H1 (cell line): ENCODE measurements at regions not wholly inside any gene's neighbourhood (a gene's known extent, or its start where the extent isn't known, plus 50 kb on each side); places are given as distances from the start of the nearest gene placed in this dataset.

ENCODE experiments used
- CTCF ChIA-PET: fragments of 300-600 bp; sonication (Branson Sonifier 250); formaldehyde crosslinking; loops from one replicate; lab custom pipeline; 2021; ENCODE audit not compliant: partially characterized antibody; lab: Charles Lee
- POLR2A ChIA-PET: fragments of 300-600 bp; sonication (Branson Sonifier 250); formaldehyde crosslinking; loops from one replicate; lab custom pipeline; 2021; ENCODE audit warnings: inconsistent platforms; ENCODE audit not compliant: partially characterized antibody; lab: Charles Lee
- DNase-seq, 2 experiments: peaks; one replicate each; pipeline versions ENCODE4 v3.0.0 to v3.0.0-alpha.2; 2010 to 2022; ENCODE audit warnings: low spot score in 2 of 2, low read depth in 1 of 2, mixed read lengths in 1 of 2
- FAIRE-seq: peaks from 2 replicates; lab custom pipeline; 2011; peaks lifted over from hg19 to GRCh38; lab: Jason Lieb, UNC
- H2AFZ ChIP-seq: 2 replicates; pipeline ENCODE4 v1.8.1; 2012; ENCODE audit warnings: low read length, inconsistent platforms
- H2AK5ac ChIP-seq: 2 replicates; pipeline ENCODE4 v1.6.1; 2013; ENCODE audit warnings: low read depth, low read length
- H2BK120ac ChIP-seq: replicated peaks from 2 replicates; pipeline ENCODE3; 2013; ENCODE audit warnings: low read depth, low read length, inconsistent platforms
- H2BK12ac ChIP-seq: 2 replicates; pipeline ENCODE4 v1.6.1; 2013; ENCODE audit warnings: low read depth, low read length
- H2BK15ac ChIP-seq: 2 replicates; pipeline ENCODE4 v1.6.1; 2013; ENCODE audit warnings: low read length
- H2BK20ac ChIP-seq: 2 replicates; pipeline ENCODE4 v1.6.1; 2013; ENCODE audit warnings: low read length
- H2BK5ac ChIP-seq: 2 replicates; pipeline ENCODE4 v1.6.1; 2013; ENCODE audit warnings: low read depth, low read length
- H3K14ac ChIP-seq: 2 replicates; pipeline ENCODE4 v1.6.1; 2013; ENCODE audit warnings: inconsistent platforms; ENCODE audit not compliant: insufficient read length
- H3K18ac ChIP-seq: 2 replicates; pipeline ENCODE4 v1.6.1; 2013; ENCODE audit warnings: low read length; ENCODE audit errors: extremely low read depth
- H3K23ac ChIP-seq: 2 replicates; pipeline ENCODE4 v1.6.1; 2013; ENCODE audit warnings: inconsistent platforms; ENCODE audit not compliant: insufficient read length
- H3K23me2 ChIP-seq: 2 replicates; pipeline ENCODE4 v1.6.1; 2013; ENCODE audit warnings: low read depth, low read length
- H3K27ac ChIP-seq: 2 replicates; pipeline ENCODE4 v1.6.1; 2011; ENCODE audit warnings: low read depth, low read length, inconsistent platforms
- H3K27me3 ChIP-seq, 4 experiments: replicated peaks in 1 of 4; 1 replicate in 1 of 4; 2 replicates in 3 of 4; pipeline versions ENCODE4 v1.6.1 to v1.8.1; 2011 to 2013; ENCODE audit warnings: low read length in 3 of 4, mild to moderate bottlenecking in 3 of 4, inconsistent platforms in 2 of 4, mixed read lengths in 2 of 4, moderate library complexity in 1 of 4; ENCODE audit not compliant: control insufficient read depth in 3 of 4, insufficient read depth in 3 of 4; ENCODE audit errors: extremely low read depth in 1 of 4
- H3K36me3 ChIP-seq, 4 experiments: 2 replicates each; pipeline versions ENCODE4 v1.6.1 to v1.8.1; 2011 to 2013; ENCODE audit warnings: mild to moderate bottlenecking in 4 of 4, low read length in 3 of 4, moderate library complexity in 2 of 4, control low read depth in 1 of 4, inconsistent platforms in 1 of 4; ENCODE audit not compliant: insufficient read depth in 4 of 4, control insufficient read depth in 2 of 4
- H3K4ac ChIP-seq: replicated peaks from 2 replicates; pipeline ENCODE3; 2013; ENCODE audit warnings: low read length, low read depth, mixed read lengths, inconsistent platforms; ENCODE audit not compliant: insufficient read length
- H3K4me1 ChIP-seq, 4 experiments: replicated peaks in 1 of 4; 1 replicate in 1 of 4; 2 replicates in 3 of 4; pipeline versions ENCODE4 v1.6.1 to v1.8.1; 2011 to 2013; ENCODE audit warnings: low read length in 3 of 4, inconsistent platforms in 2 of 4, mixed read lengths in 1 of 4; ENCODE audit not compliant: insufficient read depth in 4 of 4, control insufficient read depth in 3 of 4
- H3K4me2 ChIP-seq, 2 experiments: 2 replicates each; pipeline versions ENCODE4 v1.6.1 to v1.8.1; 2011 to 2013; ENCODE audit warnings: low read depth in 2 of 2, low read length in 2 of 2, control low read depth in 1 of 2, inconsistent platforms in 1 of 2, mild to moderate bottlenecking in 1 of 2; ENCODE audit not compliant: insufficient read depth in 1 of 2
- H3K4me3 ChIP-seq, 4 experiments: fragments of 200-600, 300-600 bp in 1 of 4; sonication (generic), shearing (Covaris generic), sonication (Bioruptor Twin) in 1 of 4; 2 replicates each; pipeline versions ENCODE4 v1.5.1 to v1.8.1; 2011 to 2016; ENCODE audit warnings: low read length in 4 of 4, low read depth in 3 of 4, control low read depth in 2 of 4, inconsistent platforms in 2 of 4, mild to moderate bottlenecking in 2 of 4, mixed read lengths in 1 of 4, moderate library complexity in 1 of 4; ENCODE audit not compliant: insufficient read depth in 2 of 4; ENCODE audit errors: extremely low read depth in 1 of 4
- H3K56ac ChIP-seq: replicated peaks from 2 replicates; pipeline ENCODE3; 2013; ENCODE audit warnings: low read depth, mild to moderate bottlenecking, mixed read lengths, low read length, inconsistent platforms; ENCODE audit not compliant: insufficient read length
- H3K79me1 ChIP-seq: 2 replicates; pipeline ENCODE4 v1.6.1; 2013; ENCODE audit warnings: low read depth, low read length, control low read depth
- H3K79me2 ChIP-seq, 2 experiments: 2 replicates each; pipeline versions ENCODE4 v1.6.1 to v1.8.1; 2012 to 2013; ENCODE audit warnings: low read length in 2 of 2, mild to moderate bottlenecking in 2 of 2, inconsistent platforms in 1 of 2; ENCODE audit not compliant: insufficient read depth in 2 of 2, control insufficient read depth in 1 of 2
- H3K9ac ChIP-seq, 4 experiments: replicated peaks in 1 of 4; 1 replicate in 1 of 4; 2 replicates in 3 of 4; pipeline versions ENCODE4 v1.6.1 to v1.8.1; 2011 to 2013; ENCODE audit warnings: low read depth in 3 of 4, low read length in 3 of 4, control low read depth in 2 of 4, mild to moderate bottlenecking in 2 of 4, moderate library complexity in 2 of 4, inconsistent platforms in 1 of 4; ENCODE audit errors: extremely low read depth in 1 of 4
- H3K9me3 ChIP-seq, 2 experiments: 2 replicates each; pipeline versions ENCODE4 v1.6.1 to v1.8.1; 2012 to 2013; ENCODE audit warnings: mild to moderate bottlenecking in 2 of 2, moderate library complexity in 2 of 2, control low read depth in 1 of 2, inconsistent platforms in 1 of 2, low read depth in 1 of 2, low read length in 1 of 2, mixed read lengths in 1 of 2; ENCODE audit not compliant: insufficient read depth in 2 of 2
- H4K20me1 ChIP-seq, 2 experiments: replicated peaks in 1 of 2; 2 replicates each; pipeline versions ENCODE3 to v1.8.1; 2011 to 2013; ENCODE audit warnings: inconsistent platforms in 2 of 2, low read length in 2 of 2, mild to moderate bottlenecking in 1 of 2; ENCODE audit not compliant: insufficient read depth in 2 of 2, control insufficient read depth in 1 of 2
- H4K5ac ChIP-seq: 2 replicates; pipeline ENCODE4 v1.6.1; 2013; ENCODE audit warnings: low read length, low read depth, mixed read lengths, inconsistent platforms; ENCODE audit not compliant: insufficient read length
- H4K8ac ChIP-seq: 2 replicates; pipeline ENCODE4 v1.8.0; 2013; ENCODE audit warnings: mild to moderate bottlenecking, moderate library complexity, low read length, inconsistent platforms; ENCODE audit not compliant: insufficient read depth; ENCODE audit errors: extremely low read depth
- H4K91ac ChIP-seq: replicated peaks from 2 replicates; pipeline ENCODE3; 2013; ENCODE audit warnings: low read length, mixed read lengths, inconsistent platforms; ENCODE audit not compliant: insufficient read length
- BACH1 ChIP-seq: IDR thresholded peaks from 2 replicates; pipeline ENCODE4 v1.6.1; 2012; ENCODE audit warnings: low read length, improper control_type of control experiment
- NANOG ChIP-seq: IDR thresholded peaks from 2 replicates; pipeline ENCODE4 v1.6.1; 2011; ENCODE audit warnings: low read length, low read depth, mild to moderate bottlenecking, inconsistent platforms; ENCODE audit not compliant: insufficient read depth, poor library complexity, severe bottlenecking
- PHF8 ChIP-seq: fragments of 200-600 bp; sonication (generic); conservative IDR thresholded peaks from 2 replicates; pipeline ENCODE4 v1.7.1; 2012; ENCODE audit warnings: low read depth, mild to moderate bottlenecking, inconsistent platforms, low read length, moderate library complexity
- TF ChIP-seq, protein P1 (sequence below): IDR thresholded peaks from 2 replicates; pipeline ENCODE4 v1.6.1; 2011; ENCODE audit warnings: low read length, improper control_type of control experiment

DNA sequence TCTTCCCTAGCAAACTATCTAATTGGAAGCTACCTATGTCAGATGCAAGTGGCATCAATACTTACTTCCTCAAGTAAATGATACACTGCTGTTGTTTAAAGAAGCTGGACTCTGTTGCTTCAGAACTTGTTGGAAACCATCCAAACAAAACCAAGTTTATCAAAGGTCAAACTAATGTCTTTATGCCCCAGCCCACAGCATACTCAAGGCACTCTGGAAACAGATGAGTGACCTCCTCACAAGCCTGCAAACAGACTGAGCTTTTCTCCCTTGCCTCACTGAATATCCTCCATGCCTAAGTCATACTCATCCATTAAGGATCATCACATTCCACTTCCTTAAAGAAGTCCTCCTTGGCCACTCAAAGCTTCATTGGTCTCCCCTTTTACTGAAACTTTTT, 107.4 kb upstream of the ACP3 start:
- Histone ChIP-seq H3K18ac (no peak overlapping the region), H2BK12ac (no peak overlapping the region), H3K4me1 (peaks cover 0 to 4% (median under 1%) of the 10 kb centered on the region in 4 experiments; a peak in 2 of 7 replicates), H3K23me2 (no peaks in the 10 kb centered on the region), H3K4me2 (no peak overlapping the region), H2AK5ac (no peak overlapping the region), H4K8ac (no peak overlapping the region), H2BK20ac (no peak overlapping the region), H3K9ac (no peak overlapping the region), H4K91ac (no peak overlapping the region), H3K79me2 (no peaks in the 10 kb centered on the region), H2BK120ac (no peak overlapping the region), H3K36me3 (no peaks in the 10 kb centered on the region), H3K27me3 (peaks cover 27 to 42% (median 40%) of the 10 kb centered on the region in 4 experiments), H2BK5ac (no peak overlapping the region), H3K9me3 (no peaks in the 10 kb centered on the region), H3K27ac (no peak overlapping the region), H2AFZ (no peak overlapping the region), H3K23ac (no peak overlapping the region), H4K20me1 (peaks cover 0 to 3% of the 10 kb centered on the region in 2 experiments), H3K14ac (no peak overlapping the region), H4K5ac (no peak overlapping the region), H2BK15ac (no peak overlapping the region), H3K4me3 (no peak overlapping the region), H3K4ac (no peak overlapping the region), H3K56ac (no peak overlapping the region), H3K79me1 (no peaks in the 10 kb centered on the region; the same call in 1 of the 2 replicates)
- DNase-seq (no peak), FAIRE-seq (no peak)
- POLR2A ChIA-PET, result no interaction called here
- CTCF ChIA-PET, result interaction anchor here (0.6 to 8.1 kb wide), 34 partner anchors 11 to 705 kb away, joined by 3 to 110 read pairs (median 6); no protein-coding TSS in a partner anchor
- TF ChIP-seq NANOG (no peak), PHF8 (no peak), BACH1 (no peak)
- TF ChIP-seq, protein P1, sequence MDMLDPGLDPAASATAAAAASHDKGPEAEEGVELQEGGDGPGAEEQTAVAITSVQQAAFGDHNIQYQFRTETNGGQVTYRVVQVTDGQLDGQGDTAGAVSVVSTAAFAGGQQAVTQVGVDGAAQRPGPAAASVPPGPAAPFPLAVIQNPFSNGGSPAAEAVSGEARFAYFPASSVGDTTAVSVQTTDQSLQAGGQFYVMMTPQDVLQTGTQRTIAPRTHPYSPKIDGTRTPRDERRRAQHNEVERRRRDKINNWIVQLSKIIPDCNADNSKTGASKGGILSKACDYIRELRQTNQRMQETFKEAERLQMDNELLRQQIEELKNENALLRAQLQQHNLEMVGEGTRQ, result no peak
